22Rv1 (cell line): ENCODE measurements at regions not wholly inside any gene's neighbourhood (a gene's known extent, or its start where the extent isn't known, plus 50 kb on each side); places are given as distances from the start of the nearest gene placed in this dataset.

Experiments used
- ZFX ChIP-seq: fragments of 450-650 bp; IDR thresholded peaks from 2 replicates; pipeline ENCODE4 v1.6.1; 2017; ENCODE audit warnings: antibody characterized with exemption, borderline replicate concordance
- TF ChIP-seq, protein P1 (sequence below): fragments of 450-650 bp; IDR thresholded peaks from 2 replicates; pipeline ENCODE4 v1.5.1; 2017; ENCODE audit warnings: mild to moderate bottlenecking

DNA sequence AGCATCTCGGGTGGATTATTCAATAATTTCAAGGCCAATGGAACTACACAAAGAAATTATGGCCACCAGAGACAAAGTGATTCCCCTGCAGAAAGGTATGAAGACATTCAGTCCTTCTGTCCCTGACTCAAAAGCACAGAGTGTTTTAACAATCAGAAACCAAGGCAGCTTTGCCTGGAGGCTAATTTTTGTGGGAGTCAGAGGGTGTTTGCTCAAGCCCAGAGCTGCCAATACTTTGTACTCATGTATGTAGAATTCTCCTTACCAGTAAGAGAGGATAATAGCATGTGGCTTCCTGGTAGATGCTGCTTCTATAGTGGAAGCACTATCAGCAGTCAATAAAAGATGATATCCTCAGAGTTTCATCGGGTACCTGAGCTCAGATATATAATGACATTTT, 178.4 kb downstream of the KCNE4 start:
- TF ChIP-seq, protein P1, sequence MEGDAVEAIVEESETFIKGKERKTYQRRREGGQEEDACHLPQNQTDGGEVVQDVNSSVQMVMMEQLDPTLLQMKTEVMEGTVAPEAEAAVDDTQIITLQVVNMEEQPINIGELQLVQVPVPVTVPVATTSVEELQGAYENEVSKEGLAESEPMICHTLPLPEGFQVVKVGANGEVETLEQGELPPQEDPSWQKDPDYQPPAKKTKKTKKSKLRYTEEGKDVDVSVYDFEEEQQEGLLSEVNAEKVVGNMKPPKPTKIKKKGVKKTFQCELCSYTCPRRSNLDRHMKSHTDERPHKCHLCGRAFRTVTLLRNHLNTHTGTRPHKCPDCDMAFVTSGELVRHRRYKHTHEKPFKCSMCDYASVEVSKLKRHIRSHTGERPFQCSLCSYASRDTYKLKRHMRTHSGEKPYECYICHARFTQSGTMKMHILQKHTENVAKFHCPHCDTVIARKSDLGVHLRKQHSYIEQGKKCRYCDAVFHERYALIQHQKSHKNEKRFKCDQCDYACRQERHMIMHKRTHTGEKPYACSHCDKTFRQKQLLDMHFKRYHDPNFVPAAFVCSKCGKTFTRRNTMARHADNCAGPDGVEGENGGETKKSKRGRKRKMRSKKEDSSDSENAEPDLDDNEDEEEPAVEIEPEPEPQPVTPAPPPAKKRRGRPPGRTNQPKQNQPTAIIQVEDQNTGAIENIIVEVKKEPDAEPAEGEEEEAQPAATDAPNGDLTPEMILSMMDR: no peak
- no peak for TF ChIP-seq ZFX
